HFF-Myc (cell line): ENCODE measurements at regions not wholly inside any gene's neighbourhood (a gene's known extent, or its start where the extent isn't known, plus 50 kb on each side); places are given as distances from the start of the nearest gene placed in this dataset.

Experiments used
- DNase-seq: peaks from one replicate; pipeline ENCODE4 v3.0.0-alpha.2; 2011; ENCODE audit warnings: low read depth; ENCODE audit errors: extremely low read depth
- H3K4me3 ChIP-seq: replicated peaks from 2 replicates; pipeline ENCODE4 v1.5.1; 2011; ENCODE audit warnings: low read depth, mild to moderate bottlenecking, control low read depth, low read length
- CTCF ChIP-seq: IDR thresholded peaks from 2 replicates; pipeline ENCODE4 v1.5.1; 2012; ENCODE audit warnings: mild to moderate bottlenecking, low read depth, low read length, control low read depth; ENCODE audit errors: missing control alignments

DNA sequence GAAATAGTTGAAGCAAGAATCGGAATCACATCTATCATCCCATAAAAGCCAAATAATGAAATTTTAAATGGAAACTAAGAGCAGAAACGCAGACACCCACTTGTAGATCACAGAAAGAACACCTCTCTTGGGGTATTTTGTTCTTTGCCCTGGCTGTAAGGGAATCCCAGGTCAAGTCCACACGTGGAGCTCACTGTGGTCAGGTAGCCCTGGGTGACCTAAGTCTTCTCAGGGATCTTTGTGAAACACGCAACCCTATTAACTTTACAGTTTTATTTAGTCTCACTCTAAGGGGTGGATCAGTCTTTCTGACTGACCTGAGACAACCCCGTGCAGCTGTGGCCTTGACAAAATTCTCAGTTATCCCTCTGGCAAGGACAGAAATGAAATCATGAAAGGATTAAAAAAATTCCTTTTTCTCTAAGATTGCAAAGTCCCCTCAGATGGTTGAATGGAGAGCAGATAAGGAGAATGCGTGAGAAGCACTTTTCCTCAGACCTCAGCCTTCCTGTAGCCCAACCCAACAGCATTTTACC, 111.6 kb downstream of the NREP start:
- H3K4me3 ChIP-seq = no peak overlapping the region
- DNase-seq = no peak
- TF ChIP-seq CTCF = no peak

DNA sequence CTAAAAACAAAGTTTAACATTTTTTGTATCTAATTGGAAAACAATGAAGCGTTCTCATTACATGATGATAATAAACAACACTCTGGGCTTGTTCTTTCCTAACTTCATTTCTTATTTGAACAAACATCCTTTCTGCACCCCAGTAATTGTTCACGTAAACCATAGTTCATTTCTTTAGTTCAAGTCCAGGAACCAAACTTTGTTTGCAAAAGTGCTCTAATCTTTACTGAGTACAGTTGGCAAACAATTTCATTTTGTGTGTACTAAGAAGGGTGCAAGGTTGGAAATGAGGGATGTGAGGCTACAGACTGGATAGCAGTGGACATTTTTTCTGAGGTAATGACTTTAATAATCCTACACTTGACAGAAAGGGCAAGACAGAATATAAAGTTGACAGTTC, 113.5 kb downstream of the NREP start:
- DNase-seq = no peak
- TF ChIP-seq CTCF = no peak
- H3K4me3 ChIP-seq = no peak overlapping the region

DNA sequence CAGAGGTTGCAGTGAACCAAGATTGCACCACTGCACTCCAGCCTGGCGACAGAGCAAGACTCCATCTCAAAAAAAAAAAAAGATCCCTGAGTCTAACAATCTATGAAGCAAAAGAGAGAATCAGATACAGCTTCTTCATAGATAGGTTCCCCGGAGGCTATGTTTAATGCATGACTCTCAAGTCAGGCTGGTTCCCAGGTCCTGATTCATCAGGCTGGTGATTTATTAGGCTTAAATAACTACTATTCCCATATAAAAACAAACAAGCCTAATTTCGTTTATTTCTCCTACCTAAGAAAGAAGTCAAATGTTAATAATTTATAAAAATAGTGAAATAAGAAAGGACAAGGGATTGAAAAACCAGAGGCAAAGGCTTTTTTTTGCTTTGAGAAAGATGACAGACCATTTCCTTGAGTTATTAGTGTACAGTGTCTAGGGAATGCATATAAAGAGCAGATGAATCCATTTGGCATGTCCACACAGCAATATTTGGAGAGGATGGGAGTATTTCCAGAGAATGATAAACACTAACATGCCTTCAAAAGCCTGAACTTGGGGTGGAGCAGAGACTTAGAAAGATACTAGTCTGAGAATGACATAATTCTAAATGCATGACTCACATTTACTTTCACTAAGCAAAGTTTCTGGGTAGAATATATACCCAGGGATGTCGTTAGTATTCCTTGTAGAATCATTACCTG, 115.3 kb downstream of the NREP start:
- TF ChIP-seq CTCF = no peak
- DNase-seq = peak; percentile 51
- no peak overlapping the region for H3K4me3 ChIP-seq

DNA sequence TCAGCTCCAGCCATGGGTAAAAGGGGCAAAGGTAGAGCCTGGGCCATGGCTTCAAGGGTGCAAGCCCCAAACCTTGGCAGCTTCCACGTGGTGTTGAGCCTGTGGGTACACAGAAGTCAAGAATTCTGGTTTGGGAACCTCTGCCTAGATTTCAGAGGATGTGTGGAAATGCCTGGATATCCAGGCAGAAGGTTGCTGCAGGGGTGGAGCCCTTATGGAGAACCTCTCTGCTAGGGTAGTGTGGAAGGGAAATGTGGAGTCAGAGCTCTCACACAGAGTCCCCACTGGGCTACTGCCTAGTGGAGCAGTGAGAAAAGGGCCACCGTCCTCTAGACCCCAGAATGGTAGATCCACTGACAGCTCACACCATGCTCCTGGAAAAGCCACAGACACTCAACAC, 117.1 kb downstream of the NREP start:
- no peak overlapping the region for H3K4me3 ChIP-seq
- TF ChIP-seq CTCF = no peak
- no peak for DNase-seq

GRCh38 chr5:111636736-111637135, 120.3 kb downstream of the NREP start:
- no peak overlapping the region for H3K4me3 ChIP-seq
- no peak for TF ChIP-seq CTCF
- DNase-seq = no peak

- no peak for DNase-seq
- TF ChIP-seq CTCF = no peak
- no peak overlapping the region for H3K4me3 ChIP-seq
Measured at GRCh38 chr5:111635916-111636570, 121.0 kb downstream of the NREP start.
